Activated B cell treated with CpG ODN at 0.5 μM for 24 hours (primary cell): ENCODE measurements at regions not wholly inside any gene's neighbourhood (a gene's known extent, or its start where the extent isn't known, plus 50 kb on each side); places are given as distances from the start of the nearest gene placed in this dataset.

Source experiments
- ATAC-seq: fragments of 200-7000 bp; cut with Tn5 transposase; one replicate; pipeline ENCODE4 v1.10.0; 2021; ENCODE audit warnings: low read depth, mild to moderate bottlenecking, moderate library complexity
- CTCF ChIA-PET: fragments of 350-600 bp; sonication (Branson Sonifier 250); formaldehyde crosslinking; loops from one replicate; lab custom pipeline; 2021; ENCODE audit warnings: antibody characterized with exemption; lab: Charles Lee
- POLR2A ChIA-PET: fragments of 350-600 bp; sonication (Branson Sonifier 250); formaldehyde crosslinking; loops from one replicate; lab custom pipeline; 2021; ENCODE audit warnings: antibody characterized with exemption; lab: Charles Lee
- DNase-seq: peaks from one replicate; pipeline ENCODE4 v3.0.0; 2022
- H3K27ac Mint-ChIP-seq: one replicate; pipeline ENCODE4 v1.8.0; 2020; ENCODE audit warnings: mixed read lengths
- H3K27me3 Mint-ChIP-seq: one replicate; pipeline ENCODE4 v1.8.0; 2021; ENCODE audit warnings: mixed read lengths
- H3K36me3 Mint-ChIP-seq: one replicate; pipeline ENCODE4 v1.8.0; 2021; ENCODE audit warnings: low read depth, mixed read lengths
- H3K4me1 Mint-ChIP-seq: one replicate; pipeline ENCODE4 v1.8.0; 2021; ENCODE audit warnings: mixed read lengths
- H3K4me3 Mint-ChIP-seq: one replicate; pipeline ENCODE4 v1.8.0; 2020; ENCODE audit warnings: mild to moderate bottlenecking, mixed read lengths
- H3K9me3 Mint-ChIP-seq: one replicate; pipeline ENCODE4 v1.8.0; 2020; ENCODE audit warnings: mixed read lengths
- intact Hi-C: fragments of 100-400 bp; cut with micrococcal nuclease; formaldehyde crosslinking; loops from one replicate; pipeline ENCODE4 v1.15.1; 2024
- TF ChIP-seq, protein P1 (sequence below): fragments of 200-600 bp; IDR thresholded peaks from one replicate; pipeline ENCODE4 v1.8.0; 2022; ENCODE audit warnings: antibody characterized with exemption, mild to moderate bottlenecking

DNA sequence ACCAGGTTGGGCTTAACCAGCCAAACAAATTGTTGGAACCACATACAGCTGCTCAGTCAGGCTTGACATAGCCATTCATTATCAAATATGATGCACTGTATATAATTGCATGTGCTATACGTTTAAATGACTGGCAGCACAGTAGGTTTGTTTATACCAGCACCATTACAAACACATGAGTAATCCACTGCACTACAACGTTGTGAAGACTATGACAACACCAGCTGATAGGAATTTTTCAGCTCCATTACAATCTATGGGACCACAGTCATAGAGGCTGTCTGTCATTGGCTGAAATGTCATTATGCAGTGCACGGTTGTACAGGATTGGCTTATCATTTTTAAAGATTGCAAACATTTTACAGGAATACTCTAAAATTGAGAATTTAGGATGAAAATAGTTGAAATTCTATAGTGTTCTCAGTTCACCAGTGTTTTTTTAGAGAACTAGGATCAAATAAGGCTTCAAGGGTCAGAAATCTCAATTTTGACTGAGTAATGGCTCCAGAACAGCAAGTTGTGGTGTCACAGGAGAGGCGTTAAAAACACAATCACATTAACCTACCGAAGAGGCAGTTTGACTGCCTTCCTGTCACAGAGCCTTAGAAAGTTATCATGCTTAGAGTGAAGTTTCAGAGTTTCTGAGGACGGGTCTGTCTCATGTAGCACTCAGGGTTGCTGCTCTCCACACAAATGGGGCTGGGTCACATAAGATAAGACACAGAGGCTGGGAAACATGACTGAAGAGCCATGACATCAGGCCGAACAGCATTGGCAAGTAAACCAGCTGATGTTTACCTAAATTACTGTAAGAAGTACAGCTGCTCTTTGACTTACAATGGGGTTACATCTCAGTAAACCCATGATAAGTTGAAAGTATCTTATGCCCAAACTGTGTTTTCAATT lies 60.7 kb upstream of the SMLR1 start:
- no peak overlapping the region for H3K27ac Mint-ChIP-seq
- H3K9me3 Mint-ChIP-seq: no peaks in the 10 kb centered on the region
- no peaks in the 10 kb centered on the region for H3K36me3 Mint-ChIP-seq
- POLR2A ChIA-PET: no interaction called here
- no peaks in the 10 kb centered on the region for H3K4me1 Mint-ChIP-seq
- ATAC-seq: no peak
- CTCF ChIA-PET: no interaction called here
- DNase-seq: no peak
- TF ChIP-seq, protein P1, sequence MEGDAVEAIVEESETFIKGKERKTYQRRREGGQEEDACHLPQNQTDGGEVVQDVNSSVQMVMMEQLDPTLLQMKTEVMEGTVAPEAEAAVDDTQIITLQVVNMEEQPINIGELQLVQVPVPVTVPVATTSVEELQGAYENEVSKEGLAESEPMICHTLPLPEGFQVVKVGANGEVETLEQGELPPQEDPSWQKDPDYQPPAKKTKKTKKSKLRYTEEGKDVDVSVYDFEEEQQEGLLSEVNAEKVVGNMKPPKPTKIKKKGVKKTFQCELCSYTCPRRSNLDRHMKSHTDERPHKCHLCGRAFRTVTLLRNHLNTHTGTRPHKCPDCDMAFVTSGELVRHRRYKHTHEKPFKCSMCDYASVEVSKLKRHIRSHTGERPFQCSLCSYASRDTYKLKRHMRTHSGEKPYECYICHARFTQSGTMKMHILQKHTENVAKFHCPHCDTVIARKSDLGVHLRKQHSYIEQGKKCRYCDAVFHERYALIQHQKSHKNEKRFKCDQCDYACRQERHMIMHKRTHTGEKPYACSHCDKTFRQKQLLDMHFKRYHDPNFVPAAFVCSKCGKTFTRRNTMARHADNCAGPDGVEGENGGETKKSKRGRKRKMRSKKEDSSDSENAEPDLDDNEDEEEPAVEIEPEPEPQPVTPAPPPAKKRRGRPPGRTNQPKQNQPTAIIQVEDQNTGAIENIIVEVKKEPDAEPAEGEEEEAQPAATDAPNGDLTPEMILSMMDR: no peak
- intact Hi-C loops: no loop called here
- H3K27me3 Mint-ChIP-seq: no peaks in the 10 kb centered on the region
- H3K4me3 Mint-ChIP-seq: no peak overlapping the region

DNA sequence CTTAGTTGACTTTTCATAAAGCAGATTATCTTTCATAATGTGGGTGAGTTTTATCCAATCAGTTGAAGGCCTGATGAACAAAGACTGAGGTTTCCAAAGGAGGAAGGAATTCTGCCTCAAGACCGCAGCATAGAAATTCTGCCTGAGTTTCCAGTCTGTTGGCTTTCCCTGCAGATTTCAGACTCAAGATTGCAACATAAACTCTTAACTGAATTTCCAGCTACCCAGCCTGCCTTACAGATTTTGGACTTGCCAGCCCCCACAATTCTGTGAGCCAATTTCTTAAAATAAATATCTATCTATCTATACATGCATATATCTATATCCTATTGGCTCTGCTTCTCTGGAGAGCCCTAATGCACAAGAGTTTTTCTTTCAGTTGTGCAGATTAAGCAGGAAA lies 57.3 kb upstream of the SMLR1 start:
- H3K9me3 Mint-ChIP-seq: no peaks in the 10 kb centered on the region
- CTCF ChIA-PET: no interaction called here
- no peak overlapping the region for H3K4me3 Mint-ChIP-seq
- no peaks in the 10 kb centered on the region for H3K4me1 Mint-ChIP-seq
- DNase-seq (no peak), ATAC-seq (no peak)
- H3K27ac Mint-ChIP-seq: no peak overlapping the region
- intact Hi-C loops: no loop called here
- no peaks in the 10 kb centered on the region for H3K36me3 Mint-ChIP-seq
- TF ChIP-seq, protein P1: no peak
- H3K27me3 Mint-ChIP-seq: no peaks in the 10 kb centered on the region
- POLR2A ChIA-PET: no interaction called here

DNA sequence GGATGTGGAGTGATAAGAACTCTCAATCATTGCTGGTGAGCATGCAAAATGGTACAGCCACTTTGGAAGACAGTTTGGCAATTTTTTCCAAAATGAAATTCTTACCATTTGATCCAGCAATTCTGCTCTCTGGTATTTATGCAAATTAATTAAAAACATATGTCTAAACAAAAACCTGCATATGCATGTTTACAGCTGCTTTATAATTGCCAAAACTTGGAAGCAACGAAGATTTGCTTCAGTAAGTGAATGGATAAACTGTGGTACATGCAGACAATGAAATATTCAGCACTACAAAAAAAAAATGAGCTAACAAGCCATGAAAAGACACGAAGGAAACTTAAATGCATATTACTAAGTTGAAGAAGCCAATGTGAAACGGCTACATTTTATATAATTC lies 55.5 kb upstream of the SMLR1 start:
- CTCF ChIA-PET: no interaction called here
- no peaks in the 10 kb centered on the region for H3K36me3 Mint-ChIP-seq
- no peaks in the 10 kb centered on the region for H3K4me1 Mint-ChIP-seq
- no peaks in the 10 kb centered on the region for H3K27me3 Mint-ChIP-seq
- POLR2A ChIA-PET: no interaction called here
- no peak for DNase-seq
- TF ChIP-seq, protein P1: no peak
- H3K27ac Mint-ChIP-seq: no peak overlapping the region
- ATAC-seq: no peak
- H3K9me3 Mint-ChIP-seq: no peaks in the 10 kb centered on the region
- intact Hi-C loops: no loop called here
- no peak overlapping the region for H3K4me3 Mint-ChIP-seq

DNA sequence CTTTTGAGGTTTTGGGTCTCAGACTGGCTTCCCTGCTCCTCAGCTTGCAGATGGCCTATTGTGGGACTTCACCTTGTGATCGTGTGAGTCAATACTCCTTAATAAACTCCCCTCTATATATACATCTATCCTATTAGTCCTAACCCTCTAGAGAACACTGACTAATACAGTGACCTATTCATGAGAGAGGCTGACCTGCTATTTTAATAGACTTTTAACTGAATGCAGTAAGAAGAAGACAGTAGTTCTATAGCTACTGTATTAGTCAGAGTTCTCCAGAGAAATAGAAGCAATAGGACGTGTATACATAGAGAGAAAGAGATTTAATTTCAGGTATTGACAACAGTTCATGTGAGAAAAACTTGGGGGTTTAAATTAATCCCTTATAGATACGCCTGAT lies 53.3 kb upstream of the SMLR1 start:
- ChIA-PET POLR2A (no interaction called here), CTCF (no interaction called here)
- DNase-seq: no peak
- Mint-ChIP-seq H3K27ac (no peak overlapping the region), H3K4me1 (no peaks in the 10 kb centered on the region), H3K4me3 (no peak overlapping the region), H3K27me3 (no peaks in the 10 kb centered on the region), H3K9me3 (no peaks in the 10 kb centered on the region), H3K36me3 (no peaks in the 10 kb centered on the region)
- no peak for ATAC-seq
- TF ChIP-seq, protein P1: no peak
- intact Hi-C loops: no loop called here

DNA sequence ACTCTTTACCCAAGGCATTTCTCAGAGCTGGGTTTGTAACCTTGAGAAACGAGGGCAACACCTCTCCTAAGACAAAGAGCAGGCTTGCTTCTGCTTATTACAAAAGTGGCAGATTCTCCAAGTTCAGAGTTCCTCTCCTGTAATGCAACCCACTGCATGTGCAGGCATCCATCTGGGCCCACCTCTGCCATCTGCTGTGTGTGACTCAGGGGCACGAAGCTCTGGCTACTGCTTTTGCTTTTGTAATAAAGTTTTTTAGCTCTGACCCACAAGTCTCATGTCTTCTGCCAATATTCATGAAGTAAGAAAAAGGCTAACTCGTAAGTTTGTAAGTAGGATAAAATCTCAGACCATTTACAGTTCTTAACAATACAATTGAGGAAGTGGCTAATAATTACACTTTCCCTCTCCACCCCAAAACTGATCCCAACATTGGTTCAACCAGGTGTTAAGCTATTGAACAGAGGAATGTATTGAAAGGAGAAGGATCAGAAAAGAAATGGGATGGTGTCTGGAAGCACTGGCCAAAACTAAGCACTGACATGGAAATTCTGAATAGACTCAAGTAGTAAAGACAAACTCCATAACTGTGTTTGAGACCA lies 51.7 kb upstream of the SMLR1 start:
- no peak overlapping the region for H3K4me3 Mint-ChIP-seq
- H3K27ac Mint-ChIP-seq: no peak overlapping the region
- ATAC-seq (no peak), DNase-seq (no peak)
- ChIA-PET CTCF (no interaction called here), POLR2A (no interaction called here)
- no peaks in the 10 kb centered on the region for H3K36me3 Mint-ChIP-seq
- intact Hi-C loops: no loop called here
- TF ChIP-seq, protein P1: no peak
- no peaks in the 10 kb centered on the region for H3K4me1 Mint-ChIP-seq
- no peaks in the 10 kb centered on the region for H3K9me3 Mint-ChIP-seq
- H3K27me3 Mint-ChIP-seq: peaks cover 2% of the 10 kb centered on the region
